VCaP (cell line): ENCODE measurements at regions not wholly inside any gene's neighbourhood (a gene's known extent, or its start where the extent isn't known, plus 50 kb on each side); places are given as distances from the start of the nearest gene placed in this dataset.

Experiments
- H3K27ac ChIP-seq: fragments of 450-650 bp; 2 replicates; pipeline ENCODE4 v1.5.1; 2017
- TF ChIP-seq, protein P1 (sequence below): fragments of 450-650 bp; conservative IDR thresholded peaks from 2 replicates; pipeline ENCODE4 v1.5.1; 2017; ENCODE audit warnings: mild to moderate bottlenecking, moderate library complexity

DNA sequence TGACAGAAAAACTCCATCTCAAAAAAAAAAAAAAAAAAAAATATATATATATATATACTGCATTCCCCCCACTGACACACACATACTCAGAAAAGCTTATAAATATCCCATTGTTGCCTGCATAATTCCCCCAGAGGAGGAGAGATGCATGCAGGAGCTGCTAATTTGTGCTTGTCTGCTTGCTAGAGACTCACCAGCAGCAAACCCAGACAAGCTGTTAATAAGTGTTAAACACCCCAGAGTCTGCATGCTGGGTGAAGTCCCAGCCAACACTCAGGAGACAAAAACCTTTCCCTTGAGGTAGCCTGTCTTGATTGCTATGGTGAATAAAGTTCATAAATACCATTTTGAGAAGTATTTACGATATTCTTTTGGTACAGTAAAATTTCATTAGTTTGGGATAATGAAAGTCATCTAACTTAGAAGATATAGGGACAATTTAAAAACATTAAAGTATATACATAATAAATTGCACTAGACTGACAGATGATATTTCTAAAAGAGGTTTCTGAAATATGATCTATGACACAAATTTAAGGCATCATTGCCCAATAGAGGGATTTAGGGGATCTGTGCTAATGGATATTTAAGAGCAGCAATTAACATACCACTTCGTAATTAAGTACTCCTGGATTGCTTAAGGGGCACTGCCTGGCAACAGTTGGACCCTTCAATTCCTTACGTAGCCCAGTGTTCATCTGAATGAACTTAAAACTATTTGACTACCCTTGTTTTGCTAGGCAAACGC is 400.0 kb upstream of the C2CD4B start:
- TF ChIP-seq, protein P1, sequence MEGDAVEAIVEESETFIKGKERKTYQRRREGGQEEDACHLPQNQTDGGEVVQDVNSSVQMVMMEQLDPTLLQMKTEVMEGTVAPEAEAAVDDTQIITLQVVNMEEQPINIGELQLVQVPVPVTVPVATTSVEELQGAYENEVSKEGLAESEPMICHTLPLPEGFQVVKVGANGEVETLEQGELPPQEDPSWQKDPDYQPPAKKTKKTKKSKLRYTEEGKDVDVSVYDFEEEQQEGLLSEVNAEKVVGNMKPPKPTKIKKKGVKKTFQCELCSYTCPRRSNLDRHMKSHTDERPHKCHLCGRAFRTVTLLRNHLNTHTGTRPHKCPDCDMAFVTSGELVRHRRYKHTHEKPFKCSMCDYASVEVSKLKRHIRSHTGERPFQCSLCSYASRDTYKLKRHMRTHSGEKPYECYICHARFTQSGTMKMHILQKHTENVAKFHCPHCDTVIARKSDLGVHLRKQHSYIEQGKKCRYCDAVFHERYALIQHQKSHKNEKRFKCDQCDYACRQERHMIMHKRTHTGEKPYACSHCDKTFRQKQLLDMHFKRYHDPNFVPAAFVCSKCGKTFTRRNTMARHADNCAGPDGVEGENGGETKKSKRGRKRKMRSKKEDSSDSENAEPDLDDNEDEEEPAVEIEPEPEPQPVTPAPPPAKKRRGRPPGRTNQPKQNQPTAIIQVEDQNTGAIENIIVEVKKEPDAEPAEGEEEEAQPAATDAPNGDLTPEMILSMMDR, result no peak
- no peak overlapping the region for H3K27ac ChIP-seq

DNA sequence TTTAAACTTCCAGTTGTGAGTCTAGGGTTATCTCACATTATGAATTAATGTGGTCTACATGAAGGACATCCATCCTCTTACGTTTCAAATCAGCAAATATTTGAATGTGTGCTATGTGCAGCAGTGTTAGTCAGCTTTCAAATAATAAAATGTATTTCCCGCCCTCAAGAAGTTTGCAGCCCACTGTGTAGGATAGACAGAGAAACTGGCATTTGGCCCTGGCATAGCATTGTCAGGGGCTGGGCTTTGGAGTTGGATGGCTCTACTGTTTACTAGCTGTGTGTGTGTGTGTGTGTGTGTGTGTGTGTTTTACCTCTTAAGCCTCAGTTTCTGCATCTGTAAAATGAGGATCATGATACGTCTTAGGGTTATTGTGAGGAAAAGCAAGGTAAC is 400.5 kb upstream of the C2CD4B start:
- no peak overlapping the region for H3K27ac ChIP-seq
- TF ChIP-seq, protein P1, result no peak

DNA sequence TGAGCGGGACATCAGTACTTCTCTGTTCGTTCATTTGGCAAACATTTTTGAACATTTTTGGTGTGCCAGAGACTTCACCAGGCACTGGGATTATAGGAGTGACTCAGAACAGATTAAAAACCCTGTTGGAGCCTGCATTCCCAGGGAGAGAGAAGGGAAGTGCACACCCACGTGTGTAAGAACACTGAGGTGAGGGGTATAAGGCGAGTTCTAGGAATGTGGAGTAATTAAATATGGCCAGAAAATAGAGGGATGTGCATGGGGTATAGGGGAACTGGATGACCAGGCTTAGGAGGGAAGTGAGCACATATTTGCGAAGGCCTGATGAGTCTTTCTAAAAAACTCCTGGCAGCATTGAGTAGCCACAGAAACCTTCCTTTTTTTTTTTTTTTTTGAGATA is 401.2 kb upstream of the C2CD4B start:
- TF ChIP-seq, protein P1, result no peak
- no peak overlapping the region for H3K27ac ChIP-seq

DNA sequence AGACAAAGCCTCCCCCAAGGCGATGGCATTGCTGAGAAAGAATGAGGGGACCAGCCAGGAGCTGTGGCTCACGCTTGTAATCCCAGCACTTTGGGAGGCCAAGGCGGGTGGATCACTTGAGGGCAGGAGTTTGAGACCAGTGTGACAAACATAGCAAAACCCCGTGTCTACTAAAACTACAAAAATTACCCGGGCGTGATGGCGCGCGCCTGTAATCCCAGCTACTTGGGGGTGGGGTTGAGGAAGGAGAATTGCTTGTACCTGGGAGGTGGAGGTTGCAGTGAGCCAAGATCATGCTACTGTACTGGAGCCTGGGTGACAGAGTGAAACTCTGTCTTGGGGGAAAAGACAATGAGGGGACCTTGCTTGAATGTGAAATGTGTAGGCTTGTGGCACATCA is 402.4 kb upstream of the C2CD4B start:
- TF ChIP-seq, protein P1, result no peak

DNA sequence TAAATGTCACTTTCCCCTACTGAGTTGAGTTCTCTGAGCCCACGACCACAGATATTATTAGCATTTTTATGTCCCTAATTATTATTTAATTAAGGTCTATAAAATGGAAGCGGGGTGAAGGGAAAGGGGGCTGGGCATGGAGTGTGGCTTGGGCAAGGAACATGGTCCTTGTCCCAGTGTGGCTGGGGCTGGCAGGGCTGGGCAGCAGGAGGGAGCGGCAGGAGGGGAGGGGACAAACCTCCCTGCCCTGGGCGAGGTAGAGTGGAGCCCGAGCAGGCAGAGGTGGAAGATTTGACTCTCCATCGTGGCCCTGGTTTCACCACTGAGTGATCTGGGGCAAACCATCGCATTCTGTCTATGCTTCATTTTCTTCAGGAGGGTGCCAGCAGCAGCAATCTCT is 402.9 kb upstream of the C2CD4B start:
- TF ChIP-seq, protein P1, result no peak
- no peak overlapping the region for H3K27ac ChIP-seq

More for the DNA sequence above, 402.4 kb upstream of the C2CD4B start:
- no peak overlapping the region for H3K27ac ChIP-seq

DNA sequence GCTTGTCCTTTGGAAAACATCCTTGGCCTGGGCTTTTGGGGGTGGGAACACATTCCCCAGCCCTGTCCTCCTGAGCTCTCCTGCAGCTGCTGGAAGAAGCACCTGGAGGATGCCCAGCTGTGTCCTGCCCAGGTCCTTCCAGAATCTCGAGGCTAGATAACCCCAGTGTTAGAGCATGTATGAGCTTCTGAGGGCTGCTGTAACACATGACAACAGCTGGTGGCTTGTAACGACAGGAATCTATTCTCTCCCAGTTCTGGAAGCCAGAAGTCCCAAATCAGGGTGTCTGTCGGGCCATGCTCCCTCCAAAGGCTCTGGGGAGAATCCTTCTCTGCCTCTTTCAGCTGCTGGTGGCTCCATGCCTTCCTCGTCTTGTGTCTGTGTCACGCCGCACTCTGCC is 403.6 kb upstream of the C2CD4B start:
- H3K27ac ChIP-seq, result no peak overlapping the region
- TF ChIP-seq, protein P1, result no peak

DNA sequence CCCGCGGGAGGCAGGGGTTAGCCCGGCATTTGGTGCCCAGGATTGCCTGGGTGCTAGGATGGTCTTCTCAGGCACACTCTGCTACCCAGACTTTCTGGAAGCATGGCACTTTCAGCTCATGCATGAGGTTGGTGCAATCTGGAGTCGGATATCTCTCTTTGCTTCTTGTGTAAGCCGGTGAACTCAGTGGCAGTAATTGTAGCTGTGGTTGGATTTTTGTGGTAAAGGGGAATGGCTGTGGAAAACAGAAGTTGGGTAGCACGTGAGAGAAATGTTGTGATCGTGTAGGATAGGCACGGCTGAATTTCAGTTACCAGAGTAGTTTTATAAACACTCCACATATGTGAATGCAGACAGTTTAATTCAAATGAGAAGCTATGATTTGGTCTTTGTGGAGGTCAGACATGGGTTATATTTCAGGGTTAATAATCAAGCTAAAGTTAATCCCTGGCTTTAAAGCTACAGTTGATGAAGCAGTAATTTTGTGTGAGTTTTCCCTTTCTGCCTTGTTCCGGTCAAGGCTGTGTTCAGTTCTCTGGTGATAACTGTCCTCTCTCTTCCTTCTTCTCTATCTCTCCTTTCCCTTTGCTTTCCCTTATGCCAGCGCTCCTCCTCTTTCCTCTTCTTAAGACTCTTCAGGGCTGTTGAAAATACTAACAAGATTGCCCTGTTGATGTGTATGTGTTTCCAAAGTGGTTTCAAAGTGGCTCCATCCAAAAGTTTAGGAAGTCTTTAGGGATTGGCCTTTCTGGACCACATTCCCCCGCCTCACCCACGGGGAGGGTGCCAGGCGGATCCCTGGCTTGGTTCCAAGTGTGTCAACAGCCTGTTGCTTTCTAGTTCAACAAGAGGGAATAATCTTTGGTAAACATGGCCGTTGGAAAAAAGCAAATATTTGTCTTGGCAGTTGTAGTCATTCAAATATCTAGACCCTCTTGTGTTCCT is 404.6 kb upstream of the C2CD4B start:
- no peak overlapping the region for H3K27ac ChIP-seq
- TF ChIP-seq, protein P1, result no peak
